ENCODE measurements at regions not wholly inside any gene's neighbourhood (a gene's known extent, or its start where the extent isn't known, plus 50 kb on each side); places are given as distances from the start of the nearest gene placed in this dataset.

DNA sequence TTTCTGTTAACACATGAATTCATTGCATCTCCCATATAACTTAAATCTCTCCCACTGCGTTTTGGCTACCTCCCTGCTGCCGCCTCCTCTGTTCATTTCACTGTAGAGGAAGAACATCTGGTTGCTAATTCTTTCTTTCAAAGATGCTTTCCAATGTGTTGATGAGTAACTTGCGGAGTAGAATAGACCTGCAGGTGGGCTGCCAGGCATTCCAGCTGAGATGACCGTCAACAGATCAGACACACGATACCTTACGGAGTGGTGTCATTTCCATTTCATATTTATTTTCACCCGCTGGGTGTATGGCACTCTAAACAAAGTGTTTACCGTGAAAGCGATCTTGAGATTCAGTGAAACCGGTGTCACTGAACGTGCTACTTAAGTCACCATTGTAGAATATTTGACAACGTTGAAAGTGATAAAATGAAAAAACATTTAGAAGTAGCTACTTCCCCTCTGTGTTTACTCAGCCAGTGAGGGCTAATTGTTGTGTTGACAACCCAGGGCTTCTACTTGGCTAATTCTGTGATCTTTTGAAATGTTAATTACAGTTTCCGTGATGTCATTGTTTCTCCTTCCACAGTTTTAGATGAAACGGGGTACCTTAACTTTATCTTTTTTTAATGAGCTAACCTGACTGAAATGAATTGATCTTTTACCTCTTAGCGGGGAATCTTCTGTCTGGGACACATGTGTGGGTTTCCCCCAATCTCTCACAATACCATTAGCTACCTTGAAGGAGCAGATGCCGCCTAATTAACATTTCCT lies 228.5 kb upstream of the ARGLU1 start:
- ATAC-seq: no peak
- no peak for DNase-seq (ENCODE audit: low spot score)

DNA sequence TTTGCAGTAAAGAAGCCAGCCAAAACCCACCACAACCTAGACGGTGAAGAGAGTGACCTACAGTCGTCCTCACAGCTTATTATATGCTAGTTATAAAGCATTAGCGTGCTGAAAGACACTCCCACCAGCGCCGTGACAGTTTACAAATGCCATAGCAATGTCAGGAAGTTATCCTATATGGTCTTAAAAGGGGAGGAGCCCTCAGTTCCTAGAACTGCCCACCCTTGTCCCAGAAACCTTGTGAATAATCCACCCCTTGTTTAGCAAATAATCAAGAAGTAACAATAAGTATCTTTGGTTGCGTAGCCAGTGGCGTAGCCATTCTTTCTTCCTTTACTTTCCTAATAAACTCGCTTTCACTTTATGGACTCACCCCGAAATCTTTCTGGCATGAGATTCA lies 227.9 kb upstream of the ARGLU1 start:
- no peak for ATAC-seq
- no peak for DNase-seq (ENCODE audit: low spot score)

DNA sequence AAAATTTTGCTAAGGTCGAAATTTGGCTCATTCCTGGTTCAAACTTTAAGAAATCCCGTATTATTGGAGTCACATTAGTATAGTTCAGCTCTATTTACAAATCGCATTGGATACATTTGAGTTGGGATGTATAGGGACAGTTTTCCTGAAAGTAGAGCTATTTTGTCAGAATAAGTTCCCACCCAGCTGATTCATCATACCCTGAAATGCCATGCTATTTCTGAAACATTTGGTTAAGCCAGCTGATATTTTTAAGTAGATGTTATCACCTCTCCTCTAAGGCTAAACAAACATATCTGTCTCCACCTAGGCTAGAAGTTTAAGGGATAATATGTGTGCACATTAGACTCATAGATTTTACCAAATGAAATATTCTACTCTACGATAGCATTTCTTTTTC lies 226.2 kb upstream of the ARGLU1 start:
- ATAC-seq (no peak), DNase-seq (ENCODE audit: low spot score) (no peak)

DNA sequence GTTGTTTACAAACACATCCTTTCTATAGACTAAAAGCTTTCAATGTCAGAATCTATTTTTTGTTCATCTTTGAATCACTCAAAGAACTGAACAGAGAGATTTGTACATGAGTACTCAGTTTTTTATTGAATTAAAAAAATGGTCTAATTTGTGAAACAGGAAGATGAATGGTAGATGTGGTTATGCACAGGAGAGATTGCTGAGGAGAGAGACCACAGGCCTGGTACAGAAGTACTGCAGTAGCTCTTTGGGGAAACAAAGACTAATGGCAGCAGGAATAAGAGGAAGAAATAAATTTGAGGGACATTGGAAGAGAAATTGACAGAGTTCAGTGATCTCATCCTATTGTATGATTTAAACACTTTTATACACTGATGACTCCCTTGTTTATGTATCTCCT lies 222.0 kb upstream of the ARGLU1 start:
- DNase-seq (ENCODE audit: low spot score) (no peak), ATAC-seq (no peak)

DNA sequence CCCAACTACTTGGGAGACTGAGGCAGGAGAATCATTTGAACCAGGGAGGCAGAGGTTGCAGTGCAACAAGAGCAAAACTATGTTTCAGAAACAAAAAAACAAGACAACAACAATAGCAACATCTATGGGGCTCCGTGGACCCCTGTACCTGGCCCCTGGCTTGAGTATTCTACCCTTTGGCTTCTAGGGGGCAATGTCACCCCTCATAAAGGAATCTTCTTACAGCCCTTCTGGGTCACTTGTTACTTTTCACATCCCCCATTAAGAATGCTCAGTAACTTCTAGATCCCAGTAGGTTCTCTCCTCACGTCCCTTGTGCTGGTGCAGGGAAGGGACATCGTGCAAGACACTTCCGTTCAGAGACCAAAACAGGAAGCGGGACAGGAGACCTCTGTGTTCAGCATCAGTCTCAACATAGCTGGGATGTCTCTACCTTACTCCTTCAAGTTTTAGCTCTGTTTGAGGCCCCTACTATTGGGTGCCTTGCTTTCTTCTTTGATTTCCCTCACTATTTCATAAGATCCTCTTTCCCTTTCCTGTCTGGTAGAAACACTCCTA lies 218.1 kb upstream of the ARGLU1 start:
- DNase-seq (ENCODE audit: low spot score) (no peak), ATAC-seq (no peak)

DNA sequence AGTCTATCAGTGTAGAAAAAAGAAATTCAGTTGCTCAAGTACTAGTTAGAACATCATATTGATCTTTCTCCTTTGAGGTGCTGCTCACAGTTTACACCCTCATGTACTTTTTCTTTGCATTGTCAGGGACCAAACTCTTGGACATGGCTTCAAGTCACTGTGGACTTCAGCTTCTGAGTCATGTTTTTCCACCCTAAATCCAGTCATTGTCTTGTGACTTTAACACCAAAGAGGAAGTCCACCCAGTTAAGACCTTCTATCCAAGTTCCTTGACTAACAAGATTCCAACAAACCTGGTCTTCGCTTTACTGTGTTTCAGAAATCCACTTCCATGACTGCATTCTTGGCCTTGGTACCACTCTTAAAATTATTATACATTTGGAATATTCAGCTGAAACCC lies 206.7 kb upstream of the ARGLU1 start:
- ATAC-seq (no peak), DNase-seq (ENCODE audit: low spot score) (no peak)

DNA sequence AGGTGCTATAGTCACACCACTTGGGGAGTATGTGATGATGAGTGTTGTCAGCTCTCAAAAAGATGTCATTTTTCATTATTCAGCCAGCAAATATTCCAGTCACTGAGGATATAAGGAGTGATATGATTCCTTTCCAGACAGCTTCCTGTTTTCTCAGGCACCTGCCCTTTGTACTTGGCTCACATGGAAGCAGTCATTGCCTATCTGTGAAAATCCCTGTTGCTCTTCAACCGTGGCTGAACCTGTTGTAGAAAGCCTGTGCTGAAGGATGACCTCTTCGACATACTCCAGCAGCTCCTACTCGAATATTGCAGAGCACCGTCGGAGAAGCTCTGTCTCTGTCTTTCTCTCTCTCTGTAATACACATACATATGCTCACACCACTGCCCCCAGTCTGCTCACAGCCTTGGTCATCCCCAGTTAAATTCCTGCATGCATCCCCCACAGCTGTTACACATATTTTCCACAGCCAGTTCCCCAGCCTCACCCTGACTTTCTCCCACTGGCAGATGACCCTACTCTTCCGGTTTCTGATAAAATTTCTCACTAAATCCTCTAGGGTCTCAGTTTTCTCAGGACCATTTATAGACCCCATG lies 204.2 kb upstream of the ARGLU1 start:
- DNase-seq (ENCODE audit: low spot score): no peak

DNA sequence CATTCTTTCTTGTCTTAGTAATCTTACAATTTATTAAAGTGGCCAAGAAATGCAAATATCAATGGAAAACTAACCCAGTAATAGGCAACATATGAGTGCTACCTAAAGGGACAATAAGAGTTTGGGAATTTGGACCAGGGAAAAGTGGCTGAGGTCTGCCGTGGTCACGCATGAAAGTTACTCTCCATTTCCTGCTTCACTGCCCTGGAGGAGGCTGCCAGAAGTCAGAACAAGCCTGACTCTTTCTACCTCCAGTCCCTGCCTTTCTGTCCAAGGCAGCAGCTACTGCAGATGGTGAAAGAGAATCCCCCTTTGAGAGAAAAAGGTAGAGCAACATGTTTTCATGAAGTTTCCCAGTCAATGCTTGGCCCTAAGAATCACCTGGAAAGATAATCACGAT lies 201.1 kb upstream of the ARGLU1 start:
- ATAC-seq (no peak), DNase-seq (ENCODE audit: low spot score) (no peak)

More for the DNA sequence above, 204.2 kb upstream of the ARGLU1 start:
- no peak for ATAC-seq

DNA sequence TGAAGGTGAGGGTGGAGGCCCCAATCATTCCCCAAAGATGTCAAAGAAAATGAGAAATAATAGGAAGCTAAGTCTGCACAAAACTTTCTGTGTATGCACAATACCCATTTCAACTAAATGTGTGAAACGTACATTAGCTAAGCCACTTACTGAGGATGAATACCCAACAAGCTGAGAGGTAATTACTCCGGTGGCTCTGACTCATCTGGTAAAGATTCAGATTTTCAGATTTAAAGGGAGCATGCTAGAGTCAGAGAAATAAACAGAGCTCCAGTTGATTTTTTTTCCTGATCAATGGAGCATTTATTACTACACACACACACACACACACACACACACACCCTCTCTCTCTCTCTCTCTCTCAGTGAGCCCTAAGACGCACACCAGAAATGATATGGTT lies 194.8 kb upstream of the ARGLU1 start:
- DNase-seq (ENCODE audit: low spot score) (no peak), ATAC-seq (no peak)

DNA sequence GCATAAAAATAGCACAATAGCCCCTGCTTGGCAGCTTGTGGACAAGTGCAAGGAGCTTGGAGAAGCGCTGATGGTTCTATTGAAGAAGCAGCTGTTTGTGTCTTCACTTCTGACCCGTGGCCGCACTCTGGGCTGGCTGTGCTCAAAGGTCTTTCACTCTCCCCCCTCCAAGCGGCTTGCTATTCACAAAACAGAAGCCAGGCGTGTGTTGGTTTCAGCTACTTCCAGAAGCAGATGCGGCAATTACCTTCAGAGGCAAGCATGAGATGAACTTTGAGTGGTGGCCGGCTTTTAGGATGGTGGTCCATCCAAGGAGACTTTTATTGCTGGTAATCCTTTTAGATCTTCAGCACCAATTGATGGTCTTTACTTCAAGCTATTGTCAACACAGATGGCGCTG lies 188.5 kb upstream of the ARGLU1 start:
- no peak for ATAC-seq

DNA sequence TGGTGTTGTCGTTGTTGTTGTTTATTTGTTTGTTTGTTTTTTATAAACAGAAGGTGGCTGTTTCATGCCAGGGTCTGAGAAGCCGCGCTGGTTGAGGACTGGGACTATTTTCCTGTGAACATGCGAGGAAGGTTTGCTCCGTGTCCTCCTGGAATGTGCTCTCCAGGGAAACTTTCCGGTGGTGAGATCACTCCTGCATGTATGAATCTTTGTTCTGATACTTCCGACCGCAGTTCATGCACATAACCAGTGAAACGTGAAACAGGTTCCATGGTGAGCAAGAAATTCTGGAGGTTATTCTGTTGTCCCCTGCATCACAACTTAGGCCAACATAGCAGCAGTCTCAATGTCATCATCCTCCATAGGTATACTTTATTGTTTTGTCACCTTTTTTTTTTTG lies 187.6 kb upstream of the ARGLU1 start:
- no peak for ATAC-seq
- DNase-seq (ENCODE audit: low spot score): no peak

More for the DNA sequence above, 188.5 kb upstream of the ARGLU1 start:
- no peak for DNase-seq (ENCODE audit: low spot score)

DNA sequence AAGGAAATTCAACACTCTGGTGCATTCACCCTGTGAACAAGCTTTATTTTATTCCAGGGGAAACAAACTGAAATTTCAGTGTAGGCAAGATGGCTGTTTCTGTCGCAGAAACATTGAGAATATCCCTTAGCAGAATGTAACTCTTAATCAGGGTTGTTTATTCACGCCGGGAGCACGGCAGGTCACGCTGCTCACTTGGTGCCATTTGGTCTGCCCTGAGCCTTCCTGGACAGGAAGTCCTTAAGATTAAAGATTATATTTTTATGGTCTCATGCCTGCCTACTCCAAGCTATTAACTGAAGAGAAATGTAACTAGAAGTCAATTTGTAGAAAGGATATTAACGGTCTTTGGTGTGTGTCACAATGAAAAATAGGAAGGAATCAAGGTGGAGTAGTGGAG lies 185.3 kb upstream of the ARGLU1 start:
- ATAC-seq (peak; percentile 61), DNase-seq (ENCODE audit: low spot score) (no peak)

DNA sequence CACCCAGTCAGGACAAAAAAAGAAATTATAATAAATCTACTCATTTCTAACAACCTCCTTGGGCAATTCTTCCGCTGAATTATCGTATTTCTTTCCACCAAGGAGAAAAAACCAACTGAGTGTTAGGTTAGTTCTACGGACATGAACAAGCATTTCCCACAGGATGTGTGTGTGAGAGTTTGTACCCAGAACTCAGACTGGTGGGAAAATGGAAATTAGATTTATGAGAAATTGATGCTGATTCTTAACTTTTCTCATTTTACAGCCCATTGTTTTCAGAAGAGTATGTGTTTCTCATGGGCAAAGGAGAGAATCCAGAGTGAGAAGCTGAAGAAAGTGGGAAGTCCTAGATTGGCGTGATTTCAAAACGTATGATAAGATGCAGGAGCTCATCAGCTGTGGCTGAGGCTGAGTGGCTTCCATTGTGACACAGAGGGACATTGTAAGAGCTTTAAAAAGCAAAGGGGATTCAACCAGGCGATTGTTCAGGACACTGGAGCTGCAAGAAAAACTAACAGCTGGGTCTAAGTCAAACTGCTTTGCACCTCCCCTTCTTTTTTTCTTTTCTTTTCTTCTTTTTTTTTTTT lies 184.7 kb upstream of the ARGLU1 start:
- no peak for DNase-seq (ENCODE audit: low spot score)
- ATAC-seq: peak; percentile 47

DNA sequence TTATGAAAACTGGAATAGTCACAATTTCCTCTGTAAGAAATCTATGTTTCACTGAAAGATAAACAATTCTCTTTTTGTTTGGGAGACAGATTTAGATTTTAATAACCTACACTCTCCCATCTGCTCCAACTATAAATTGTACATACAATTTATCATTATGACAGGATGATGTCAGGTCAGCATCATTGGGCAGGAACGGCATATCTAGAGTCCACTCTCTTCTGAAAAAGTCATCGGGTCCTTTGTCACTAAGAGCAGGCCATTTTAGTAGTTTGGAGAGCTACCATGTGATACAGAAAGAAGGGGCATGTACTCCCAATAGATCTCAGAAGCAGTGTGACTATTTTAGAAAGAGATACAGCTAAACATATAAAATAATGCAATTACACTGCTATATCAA lies 180.8 kb upstream of the ARGLU1 start:
- DNase-seq (ENCODE audit: low spot score) (no peak), ATAC-seq (no peak)

DNA sequence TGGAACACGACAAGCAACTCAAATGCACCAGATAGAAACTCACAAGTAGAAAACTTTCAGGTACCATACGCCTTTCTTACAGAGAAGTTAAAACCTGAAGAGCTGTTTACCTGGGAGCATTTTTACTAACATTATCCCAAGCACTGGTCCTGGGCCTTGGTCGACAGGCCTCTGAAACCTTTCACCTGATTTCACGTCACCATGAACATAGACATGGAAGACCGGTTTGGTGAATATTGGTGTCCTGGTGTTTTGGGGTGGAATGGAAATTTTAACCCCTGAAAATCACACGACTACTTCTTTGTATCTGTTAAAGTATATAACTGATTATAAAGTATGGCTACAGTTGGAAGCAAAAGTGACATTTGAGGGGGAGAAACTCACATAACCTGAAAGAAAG lies 176.6 kb upstream of the ARGLU1 start:
- no peak for DNase-seq (ENCODE audit: low spot score)
- no peak for ATAC-seq

DNA sequence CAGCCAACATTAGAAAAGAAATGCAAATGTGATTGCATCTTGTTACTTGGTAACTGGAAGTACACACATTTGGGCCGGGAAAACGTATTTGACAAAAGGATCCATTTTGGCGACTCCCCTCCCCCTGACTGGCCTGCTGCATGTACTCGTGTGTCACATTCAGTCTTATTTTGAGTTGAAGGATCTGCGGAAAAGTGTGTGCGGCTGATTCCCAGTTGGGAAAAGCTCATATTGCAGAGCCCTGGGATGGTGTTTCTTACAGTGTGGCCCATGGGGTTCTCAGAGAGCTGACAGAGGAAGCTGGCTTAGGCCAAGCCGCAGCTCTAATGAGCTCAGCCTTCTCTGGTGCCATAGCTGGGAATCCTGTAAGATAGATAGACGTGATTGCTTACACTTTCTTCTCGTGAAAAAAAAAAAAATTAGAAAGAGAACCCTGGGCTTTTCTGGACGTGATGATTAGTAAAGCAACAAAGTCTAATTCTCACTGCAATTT lies 170.3 kb upstream of the ARGLU1 start:
- no peak for ATAC-seq
- DNase-seq (ENCODE audit: low spot score): no peak

DNA sequence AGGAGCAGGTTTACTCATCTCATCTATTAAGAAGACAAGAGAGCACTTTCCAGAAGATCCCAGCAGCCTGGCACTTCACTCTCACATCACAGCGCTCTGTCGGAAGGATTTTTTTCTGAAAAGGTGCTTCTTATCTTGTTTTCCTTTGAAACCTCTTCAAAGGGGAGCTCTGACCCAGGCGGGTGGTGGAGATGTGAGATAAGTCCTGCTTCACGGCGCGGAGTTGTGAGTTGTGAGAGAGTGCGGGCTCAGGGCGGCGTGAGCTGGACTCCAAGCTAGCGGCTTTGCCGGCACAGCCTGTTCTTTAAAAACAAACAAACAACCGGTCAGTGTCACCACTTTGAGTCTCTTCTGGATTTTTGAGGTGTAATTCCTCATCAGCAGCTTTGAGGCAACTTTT lies 169.0 kb upstream of the ARGLU1 start:
- ATAC-seq: no peak
- DNase-seq (ENCODE audit: low spot score): no peak

DNA sequence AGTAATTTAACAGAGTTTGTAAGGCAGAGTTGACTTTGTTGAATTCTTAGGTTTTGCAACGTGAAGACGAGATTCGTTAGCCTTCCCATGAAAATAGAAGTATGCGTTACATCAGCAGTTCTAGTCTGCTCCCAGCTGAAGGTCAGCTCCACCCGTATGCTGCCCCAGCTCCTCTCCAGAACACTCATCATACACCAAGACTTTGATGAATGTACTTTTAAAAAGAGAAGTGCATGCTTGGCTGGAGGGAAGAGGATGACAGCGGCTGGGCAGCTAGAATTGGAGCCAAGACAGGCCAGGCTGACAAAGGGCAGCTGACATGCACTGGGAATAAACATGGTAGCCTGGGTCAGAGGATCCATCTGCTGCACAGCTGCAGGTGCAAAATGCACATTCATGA lies 166.3 kb upstream of the ARGLU1 start:
- ATAC-seq: no peak
- no peak for DNase-seq (ENCODE audit: low spot score)

DNA sequence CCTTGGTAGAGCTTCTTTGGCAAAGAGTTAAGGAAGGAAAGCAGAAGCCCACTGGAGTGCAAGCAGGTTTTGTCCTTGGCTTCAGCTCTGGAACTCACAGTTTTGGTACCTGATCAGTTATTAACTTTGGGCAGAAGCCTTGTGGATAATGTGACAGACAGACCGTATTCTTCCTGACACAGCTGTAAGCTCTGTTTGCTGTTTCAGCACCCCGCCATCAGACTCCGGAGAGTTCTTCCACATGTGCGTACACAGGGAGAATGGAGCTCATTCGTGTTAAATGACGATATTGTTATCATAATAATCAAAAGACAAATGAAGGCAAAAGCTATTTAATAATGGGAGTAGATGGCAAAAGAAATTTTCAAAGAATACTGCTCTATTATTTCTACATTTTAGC lies 155.1 kb upstream of the ARGLU1 start:
- ATAC-seq: no peak
- no peak for DNase-seq (ENCODE audit: low spot score)

DNA sequence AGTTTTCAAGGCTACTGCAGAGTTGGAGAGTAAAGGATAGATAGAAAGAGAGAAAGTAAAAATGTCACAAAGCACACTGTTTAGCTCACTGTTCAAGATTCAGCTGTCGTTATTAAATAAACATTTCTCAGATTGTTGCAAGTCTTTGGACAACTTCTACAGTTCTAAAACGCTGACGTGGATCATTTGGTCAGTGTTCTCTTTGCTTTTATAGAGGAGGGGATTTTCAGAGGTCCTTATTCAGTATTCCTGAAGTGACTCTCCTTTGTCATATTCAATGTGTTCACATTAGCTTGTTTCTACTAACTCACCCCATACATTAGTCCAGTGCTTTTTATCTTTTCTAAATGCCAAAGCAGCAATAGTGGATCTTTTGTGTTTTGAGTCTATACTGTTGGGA lies 154.7 kb upstream of the ARGLU1 start:
- DNase-seq (ENCODE audit: low spot score) (no peak), ATAC-seq (no peak)

DNA sequence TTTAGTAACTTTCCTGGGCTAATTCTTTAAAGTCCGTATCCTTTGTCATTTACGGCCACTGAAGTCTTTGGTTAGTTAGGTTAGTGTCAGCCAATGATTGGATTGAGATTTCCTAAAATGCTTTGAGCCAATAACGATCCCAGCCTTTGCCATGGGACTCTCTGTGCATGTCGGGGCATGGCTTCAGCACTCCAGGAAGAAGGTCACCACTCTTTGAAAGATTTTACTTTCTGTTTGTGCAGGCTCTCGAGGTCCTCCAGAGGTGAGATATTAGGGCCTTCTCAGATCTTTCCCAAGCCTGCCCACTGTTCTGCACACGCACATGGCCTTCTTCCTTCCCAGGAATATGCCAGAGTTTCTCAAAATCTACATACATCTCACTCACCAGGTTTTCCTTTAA lies 153.7 kb upstream of the ARGLU1 start:
- DNase-seq (ENCODE audit: low spot score) (no peak), ATAC-seq (no peak)

Data from left lobe of liver (tissue), 2 donors.